DMS53 treated with DMSO at 0.1 percent for 48 hours (cell line): ENCODE measurements at regions not wholly inside any gene's neighbourhood (a gene's known extent, or its start where the extent isn't known, plus 50 kb on each side); places are given as distances from the start of the nearest gene placed in this dataset.
"Not testable (repeated sequence)": the region's sequence is repeated elsewhere in the genome, so short reads cannot be mapped to it uniquely, and the experiment has no call there.

Experiments
- DNase-seq: peaks from one replicate; lab custom pipeline; 2025; ENCODE audit not compliant: unreplicated experiment; lab: John Stamatoyannopoulos, UW

DNA sequence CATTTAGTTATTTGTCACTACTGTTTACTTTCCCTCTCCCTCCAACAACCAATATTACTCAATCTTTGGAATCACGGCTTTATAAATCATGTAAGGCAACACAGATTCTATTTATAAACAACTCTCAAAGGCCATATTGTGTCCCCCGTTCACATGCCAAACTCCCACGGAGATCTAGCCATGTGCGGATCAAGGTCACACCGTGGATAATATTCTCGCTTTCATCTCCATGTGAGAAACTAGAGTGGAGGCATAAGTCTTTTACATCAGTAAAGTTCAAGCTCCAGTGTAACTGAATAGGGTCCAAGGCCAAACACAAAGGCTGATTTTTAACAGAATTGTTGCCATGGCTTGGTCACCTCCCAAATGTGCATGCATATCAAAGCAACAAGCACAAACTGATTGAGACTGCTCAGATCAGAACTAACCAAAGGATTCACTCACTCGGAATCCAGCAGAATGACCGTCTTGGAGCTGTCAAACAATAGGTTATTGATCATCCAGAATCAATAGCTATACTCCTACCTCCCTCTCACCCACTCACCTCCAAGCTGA, 569.5 kb upstream of the LRRN3 start:
- DNase-seq, result no peak

DNA sequence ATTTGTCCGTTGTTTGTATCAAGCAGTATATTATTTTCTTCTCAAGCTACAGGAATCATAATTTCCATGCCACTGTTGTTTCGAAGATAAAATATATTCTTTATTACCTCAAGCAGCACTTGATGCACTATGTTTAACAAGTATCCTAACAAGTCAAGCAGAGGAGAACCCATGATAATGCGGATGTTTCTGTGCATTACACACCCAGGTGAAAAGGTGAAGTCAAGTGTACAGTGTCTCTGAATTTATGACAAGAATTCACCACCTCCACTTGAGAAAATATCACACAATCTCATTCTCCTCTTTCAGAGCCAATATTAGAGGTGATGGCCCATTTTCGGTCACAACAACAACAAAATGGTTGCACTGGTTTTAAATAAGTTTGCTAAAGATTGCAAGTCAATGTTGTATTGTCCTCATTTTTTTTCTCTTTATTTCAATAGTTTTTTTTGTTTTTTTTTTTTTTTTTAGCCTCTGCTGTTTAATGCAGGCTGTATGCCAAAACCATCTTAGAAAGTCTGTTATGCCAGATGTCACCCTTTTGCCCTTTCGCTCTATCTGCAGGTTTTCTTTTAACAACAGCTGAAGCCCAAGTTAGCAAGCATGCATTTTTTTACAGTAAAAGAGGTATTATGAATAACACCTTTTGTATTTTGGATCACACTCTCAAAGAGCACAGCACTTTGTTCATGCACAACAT, 568.7 kb upstream of the LRRN3 start:
- DNase-seq, result peak; percentile 80

DNA sequence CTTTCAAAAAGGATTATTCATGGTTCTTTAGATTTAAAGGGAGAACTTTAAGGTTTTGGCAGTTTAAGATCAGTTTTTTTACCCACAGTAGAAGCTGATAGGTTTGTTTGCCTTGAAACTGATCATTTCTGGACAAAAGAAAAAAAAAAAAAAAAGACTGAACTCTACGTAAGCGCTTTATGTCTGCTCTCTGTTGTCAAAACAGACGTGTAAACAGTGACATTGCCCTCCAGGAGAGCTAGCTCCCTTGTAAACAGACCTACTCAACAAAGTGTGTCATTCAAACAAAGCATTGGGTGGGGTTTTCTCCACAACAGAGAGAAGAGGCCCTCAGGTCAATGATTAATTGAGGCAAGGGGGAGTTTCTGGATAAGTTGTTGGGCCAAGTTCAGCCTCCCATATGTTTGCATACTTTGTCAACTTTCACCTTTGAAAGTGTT, 568.1 kb upstream of the LRRN3 start:
- peak; percentile 92 for DNase-seq

DNA sequence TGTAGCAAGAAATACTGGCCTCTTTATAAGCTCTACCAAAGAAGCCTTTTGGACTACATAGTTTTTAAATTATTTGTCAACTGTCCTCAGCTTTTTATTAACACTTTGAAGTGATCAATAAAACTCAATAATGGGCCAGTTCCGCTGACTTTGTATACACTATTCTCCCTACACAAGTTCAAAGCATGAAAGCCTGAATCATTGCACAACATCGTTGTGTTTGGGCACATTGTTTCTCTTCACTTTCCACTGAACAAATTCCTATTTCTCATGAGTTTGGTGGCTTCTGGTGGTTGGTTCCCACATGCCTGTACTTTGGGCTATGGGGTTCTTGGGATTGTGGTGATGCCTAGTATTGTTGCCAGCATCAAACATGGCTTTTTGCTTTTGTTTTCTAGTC, 561.8 kb upstream of the LRRN3 start:
- no peak for DNase-seq

DNA sequence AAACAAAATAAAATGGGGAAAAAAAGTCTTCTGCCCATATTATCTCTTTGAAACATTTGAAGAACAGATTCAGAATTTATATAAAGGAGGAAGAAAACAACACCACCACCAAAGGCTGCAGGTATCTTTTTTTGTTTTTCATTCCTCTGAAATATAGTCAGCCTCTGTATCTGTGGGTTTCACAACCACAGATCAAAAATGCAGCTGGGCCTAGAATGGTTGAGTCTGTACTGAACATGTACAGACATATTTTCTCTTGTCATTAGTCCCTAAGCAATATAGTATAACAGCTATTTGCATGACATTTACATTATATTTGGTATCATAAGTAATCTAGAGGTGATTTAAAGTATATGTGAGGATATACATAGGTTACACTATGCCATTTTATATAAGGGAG, 559.7 kb upstream of the LRRN3 start:
- DNase-seq, result no peak

DNA sequence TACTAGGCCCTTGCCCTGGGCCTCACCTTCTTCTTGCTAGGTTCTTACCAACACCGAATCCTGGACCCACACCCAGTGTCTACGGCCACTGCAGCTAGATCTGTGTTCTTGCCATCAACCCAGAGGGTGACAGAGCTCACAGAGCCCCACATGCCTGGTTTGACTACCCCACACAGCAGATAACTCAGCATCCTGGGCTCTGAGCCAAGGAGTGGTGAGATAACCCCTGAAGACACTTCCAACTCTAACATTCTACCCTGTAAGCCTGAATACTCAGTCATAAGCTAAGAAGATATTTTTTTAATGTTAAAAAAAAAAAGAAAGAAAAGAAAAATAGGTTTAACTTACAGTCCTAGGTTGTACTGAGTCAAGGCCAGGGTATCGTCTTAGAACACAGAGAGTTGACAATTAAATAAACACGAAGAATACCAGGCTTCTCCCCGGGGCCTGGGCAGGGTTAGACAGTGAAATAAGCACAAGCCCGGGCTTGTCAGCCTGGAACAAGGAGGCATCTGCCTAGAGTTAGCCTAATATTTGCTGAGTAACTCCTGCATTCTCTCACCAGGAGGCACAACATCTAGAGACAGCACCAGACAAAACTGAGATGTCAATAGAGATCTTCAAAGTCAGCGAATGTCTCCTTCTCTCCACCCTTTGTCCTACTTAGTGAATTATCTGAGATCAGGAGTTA, 556.5 kb upstream of the LRRN3 start:
- DNase-seq, result peak; percentile 73

DNA sequence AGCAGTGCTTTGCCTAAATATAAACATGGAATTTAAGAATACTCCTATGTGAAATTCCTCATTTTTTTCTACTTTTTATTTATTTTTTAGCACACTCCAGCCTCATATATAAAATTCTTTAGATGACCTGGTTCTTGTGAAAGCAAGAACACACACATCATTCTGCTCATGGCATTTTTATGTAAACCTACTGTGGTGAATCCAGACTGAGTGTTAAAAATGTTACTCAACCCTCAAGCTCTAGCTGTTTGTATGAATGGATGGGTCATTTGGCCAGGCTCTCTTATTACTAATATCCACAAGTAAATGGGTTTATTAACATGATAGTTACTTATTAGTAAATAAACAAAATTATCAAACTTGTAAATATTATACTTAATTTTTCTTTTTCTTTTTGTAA, 551.7 kb upstream of the LRRN3 start:
- DNase-seq, result no peak

DNA sequence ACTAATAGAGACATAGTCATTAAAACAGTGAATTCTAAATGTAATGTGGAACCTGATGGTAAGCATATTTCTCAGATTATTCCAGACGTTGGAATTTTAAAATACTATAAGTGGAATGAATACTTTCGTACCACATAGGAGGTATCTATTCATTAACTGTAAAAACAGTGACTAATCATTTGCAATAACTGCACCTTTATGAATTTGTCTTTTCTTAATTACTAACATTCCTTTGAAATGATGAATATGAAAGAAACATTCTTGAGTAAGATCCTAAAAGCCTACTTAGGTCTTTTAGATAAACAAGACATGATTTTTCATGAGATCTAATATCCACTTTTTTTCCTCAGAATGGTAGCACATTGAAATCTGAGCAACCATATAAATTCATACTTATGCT, 549.0 kb upstream of the LRRN3 start:
- no peak for DNase-seq

DNA sequence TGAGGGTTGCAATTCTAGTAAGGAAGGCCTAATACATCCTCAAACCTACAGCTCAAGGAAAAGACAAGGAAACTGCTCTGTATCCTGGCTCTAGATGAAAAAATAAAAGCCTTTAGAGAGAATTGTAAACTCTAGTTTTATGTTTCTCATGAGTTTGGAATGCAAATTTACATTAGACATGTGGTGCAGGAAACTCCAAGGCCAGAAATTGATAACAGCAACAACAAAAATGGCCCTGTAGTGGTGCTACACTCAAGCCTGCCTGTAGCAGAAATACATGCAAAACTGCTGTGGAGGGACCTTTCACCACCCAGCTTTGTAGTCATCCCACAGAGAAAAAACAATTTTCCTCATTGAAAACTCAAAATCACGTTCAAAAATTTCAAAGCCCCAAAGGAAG, 546.7 kb upstream of the LRRN3 start:
- no peak for DNase-seq

DNA sequence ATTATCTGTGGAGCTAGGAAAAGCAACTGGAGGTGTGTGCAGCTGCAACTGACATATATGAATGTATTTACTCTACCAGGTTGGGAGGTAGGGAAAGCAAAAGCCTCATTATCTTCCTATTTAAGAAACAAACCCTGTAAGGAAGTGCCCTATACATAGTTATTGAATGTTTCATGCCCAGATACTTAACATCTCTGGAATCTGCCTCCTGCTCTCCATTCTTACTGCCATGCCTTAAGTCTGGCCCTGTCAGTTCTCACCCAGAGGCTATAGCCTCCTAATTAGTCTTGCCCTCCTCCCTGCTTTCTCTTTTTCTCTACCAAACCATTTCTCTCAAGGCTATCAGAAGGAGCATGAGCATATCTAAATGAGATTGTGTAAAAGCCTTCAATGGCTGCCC, 542.6 kb upstream of the LRRN3 start:
- DNase-seq, result no peak

DNA sequence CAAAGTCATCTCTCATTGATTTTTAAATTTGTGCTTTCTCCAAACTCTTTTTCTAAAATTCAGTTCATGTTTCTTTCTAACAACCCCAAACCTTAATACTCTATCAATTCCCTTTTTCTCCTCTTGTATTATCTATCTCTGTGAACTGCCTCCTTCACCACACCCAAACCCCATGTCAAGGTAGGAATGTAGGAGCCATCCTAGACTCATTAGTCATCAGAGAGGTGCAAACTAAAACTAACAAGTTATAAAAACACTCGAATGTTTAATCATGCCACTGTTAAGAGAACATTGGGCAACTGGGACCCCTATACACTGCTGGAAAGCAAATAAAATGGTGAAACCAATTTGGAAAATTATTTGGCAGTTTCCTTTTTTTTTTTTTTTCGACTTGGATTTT, 533.8 kb upstream of the LRRN3 start:
- DNase-seq, result no peak

DNA sequence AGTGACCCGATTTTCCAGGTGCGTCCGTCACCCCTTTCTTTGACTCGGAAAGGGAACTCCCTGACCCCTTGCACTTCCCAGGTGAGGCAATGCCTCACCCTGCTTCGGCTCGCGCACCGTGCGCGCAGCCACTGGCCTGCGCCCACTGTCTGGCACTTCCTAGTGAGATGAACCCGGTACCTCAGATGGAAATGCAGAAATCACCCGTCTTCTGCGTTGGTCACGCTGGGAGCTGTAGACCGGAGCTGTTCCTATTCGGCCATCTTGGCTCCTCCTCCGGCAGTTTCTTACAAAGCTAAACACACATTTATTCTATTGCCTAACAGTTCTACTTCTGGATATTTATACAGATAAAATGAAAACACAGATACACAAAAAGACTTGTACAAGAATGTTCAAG, 527.6 kb upstream of the LRRN3 start:
- DNase-seq, result not testable (repeated sequence)

DNA sequence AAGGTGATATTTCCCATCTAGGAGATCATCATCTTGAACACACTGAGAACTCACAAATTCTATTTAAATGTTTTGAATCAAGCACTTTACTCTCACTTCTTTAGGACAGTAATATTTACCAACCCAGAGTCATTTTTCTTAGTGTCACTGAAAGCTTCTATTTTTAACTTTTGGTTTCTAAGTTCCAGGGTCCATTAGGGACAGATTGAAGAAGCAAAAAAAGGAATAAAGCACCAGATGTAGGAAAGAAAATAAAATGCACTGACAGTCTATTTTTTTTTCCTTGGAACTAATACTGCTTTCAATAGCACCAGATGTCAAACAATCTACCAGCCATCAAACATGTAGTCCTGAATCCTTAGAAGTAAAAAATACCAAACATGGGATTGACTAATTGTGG, 526.7 kb upstream of the LRRN3 start:
- no peak for DNase-seq

DNA sequence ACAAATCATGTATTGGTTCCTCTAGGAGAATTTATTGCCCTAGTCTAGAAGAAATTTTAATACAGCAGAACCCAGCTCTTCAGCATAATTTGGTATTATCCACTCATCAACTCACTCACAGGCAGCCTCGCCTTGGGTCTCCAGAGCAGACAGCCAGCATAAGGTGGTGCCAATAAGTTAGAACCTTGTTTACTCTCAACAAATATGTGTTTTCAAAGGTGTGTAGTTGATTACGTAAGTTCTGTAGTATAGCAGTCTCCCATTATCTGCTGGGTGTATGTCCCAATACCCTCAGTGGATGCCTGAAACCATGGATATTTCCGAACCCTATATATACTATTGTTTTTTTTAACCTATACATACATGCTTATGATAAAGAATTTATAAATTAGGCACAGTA, 522.5 kb upstream of the LRRN3 start:
- DNase-seq, result no peak

DNA sequence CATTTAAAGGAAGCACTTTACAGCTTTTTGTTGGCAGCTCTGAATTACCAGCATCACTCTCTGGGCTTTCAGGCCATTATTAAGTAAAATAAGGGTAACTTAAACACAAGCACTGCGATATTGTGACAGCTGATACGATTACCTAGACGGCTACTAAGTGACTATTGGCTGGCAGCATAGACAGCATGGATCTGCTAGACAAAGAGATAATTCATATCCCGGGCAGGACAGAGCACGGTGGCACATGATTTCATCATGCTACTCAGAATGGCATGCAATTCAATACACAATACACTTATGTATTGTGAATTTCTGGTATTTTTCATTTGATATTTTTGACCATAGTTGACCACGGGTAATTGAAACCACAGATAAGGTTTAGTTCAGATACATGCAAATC, 522.0 kb upstream of the LRRN3 start:
- DNase-seq, result no peak

DNA sequence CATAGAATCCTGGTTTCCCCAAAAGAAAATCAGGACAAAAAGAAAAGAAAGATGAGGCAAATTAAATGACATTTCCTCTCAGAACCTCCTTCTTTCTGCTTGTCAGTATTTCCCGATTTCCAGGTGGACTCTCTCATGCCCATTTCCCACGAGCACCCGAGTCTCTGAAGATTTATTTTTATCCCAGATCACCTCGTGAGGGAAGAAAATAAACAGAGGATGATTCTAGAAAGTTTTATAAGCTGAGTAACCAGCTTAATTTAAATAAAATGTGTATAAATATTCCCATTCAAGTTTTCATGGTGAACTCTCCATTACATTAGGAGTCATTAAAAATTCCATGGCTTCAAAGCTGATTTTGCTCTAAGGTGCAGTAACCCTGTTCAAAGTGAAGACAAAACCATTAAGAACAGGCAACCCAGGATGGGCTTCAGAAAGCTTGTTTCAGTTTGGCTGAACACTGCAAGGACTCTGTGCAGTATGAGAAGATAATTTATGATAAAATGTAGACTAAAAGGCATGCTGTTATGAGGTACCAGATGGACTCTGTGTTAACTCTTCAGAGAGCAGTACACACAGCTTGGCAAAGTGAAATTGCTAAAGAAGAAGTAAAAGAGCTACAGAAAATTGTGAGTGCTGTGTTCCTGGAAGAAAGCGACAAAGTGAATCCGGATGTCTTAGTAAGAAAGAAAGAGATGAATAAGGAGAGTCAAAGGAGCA, 521.3 kb upstream of the LRRN3 start:
- no peak for DNase-seq

DNA sequence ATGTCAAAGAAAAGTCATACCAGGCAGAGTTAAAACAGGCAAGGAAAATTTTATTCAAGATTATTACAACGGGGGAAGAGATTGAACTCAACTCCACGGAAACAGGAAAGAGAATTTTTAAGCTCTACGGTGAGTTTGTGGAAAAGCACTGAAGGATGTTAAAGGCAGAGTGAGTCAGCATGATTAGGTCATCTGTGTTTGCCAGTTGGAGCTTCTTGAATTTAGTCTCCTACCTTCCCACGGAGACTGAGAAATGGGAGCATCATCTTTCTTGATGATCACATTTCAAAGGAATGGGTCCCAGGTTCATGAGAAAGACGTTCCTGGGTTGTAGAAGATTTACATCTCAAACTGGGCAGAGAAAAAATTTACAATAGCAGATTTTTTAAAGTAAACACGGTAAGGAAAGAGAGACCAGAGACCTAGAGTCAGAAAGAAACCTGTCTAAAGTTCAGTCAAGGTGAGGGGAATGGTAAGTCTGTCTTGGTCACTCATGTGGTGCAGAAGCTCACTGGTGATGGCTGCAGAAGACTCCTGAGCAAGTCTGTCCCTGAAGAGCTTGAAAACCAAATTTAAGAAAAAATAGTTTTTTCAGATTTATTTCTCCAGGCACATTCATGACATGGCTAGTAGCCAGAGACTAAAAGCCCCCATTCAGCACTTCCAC, 516.9 kb upstream of the LRRN3 start:
- DNase-seq, result peak; percentile 88

DNA sequence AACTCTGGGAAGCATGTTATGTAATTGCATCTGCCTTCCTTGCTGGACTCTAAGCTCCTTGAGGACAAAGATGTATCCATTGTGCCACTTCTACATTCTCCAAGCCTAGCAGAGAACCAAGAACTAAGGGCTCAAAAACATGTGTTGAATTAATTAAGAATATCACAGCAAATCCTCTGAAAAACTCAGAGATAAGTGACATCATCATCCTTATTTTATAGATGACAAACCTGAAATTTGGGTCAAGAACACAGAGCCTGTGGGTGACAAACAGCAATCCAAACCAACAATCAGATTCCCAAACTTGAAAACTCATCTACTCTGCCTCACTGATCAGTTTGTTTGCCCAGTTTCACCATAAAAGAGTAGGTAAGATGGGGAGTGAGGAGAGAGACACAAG, 503.6 kb upstream of the LRRN3 start:
- DNase-seq, result no peak

DNA sequence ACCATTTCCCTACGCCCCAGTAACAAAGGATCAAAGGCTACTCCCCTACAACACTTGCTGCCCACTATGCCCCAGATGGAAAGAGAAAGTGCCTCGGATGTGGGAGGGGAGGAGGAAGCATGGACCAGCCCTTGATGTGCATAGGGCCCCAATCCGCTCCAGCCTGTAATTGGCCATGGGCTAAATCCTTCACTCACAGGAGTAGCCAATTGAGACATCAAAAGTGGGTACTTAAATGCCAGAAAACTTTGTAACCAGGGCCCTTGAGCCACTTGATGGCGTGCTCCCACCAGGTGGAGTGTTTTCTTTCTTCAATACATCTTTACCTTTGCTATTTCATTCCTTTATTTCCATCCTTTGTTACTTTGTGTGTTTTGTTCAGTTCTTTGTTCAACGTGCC, 500.5 kb upstream of the LRRN3 start:
- DNase-seq, result no peak

DNA sequence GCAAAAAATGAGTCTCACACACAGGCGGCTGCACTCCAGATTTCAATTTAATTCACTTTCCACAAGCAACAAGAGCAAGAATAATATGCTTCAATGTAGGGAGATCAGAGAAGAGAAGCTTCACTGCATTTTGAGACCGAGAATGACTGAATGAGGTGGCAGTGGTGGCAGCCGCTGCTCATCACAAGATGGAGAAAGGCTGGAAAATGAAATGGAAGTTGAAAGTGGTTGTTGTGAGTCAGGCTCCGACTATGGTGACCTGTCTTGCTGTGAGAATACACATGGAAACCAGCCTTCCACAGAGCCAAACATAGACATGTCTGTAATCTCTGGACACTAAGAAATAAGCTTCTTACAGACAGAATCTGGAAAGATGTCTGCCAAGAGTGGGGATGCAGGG, 499.6 kb upstream of the LRRN3 start:
- no peak for DNase-seq

DNA sequence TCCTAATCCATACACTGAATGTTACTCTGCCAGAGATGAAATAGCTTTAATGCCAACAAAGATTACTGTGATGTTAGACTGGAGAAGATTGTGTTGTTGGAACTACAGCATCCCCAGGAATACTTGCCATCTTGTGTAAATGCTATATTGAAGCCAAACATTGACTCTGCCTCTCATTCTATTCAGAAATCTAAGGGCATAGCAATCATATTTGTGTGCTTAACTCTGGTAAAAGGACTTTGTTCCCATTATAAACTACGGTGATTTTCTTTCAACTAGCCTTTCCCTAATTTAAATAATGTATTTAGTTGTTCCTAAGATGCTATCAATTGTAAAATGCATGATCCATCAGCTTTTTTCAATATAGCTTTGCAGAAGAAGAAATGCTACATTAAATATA, 498.4 kb upstream of the LRRN3 start:
- peak; percentile 18 for DNase-seq
